ENCODE measurements at regions not wholly inside any gene's neighbourhood (a gene's known extent, or its start where the extent isn't known, plus 50 kb on each side); places are given as distances from the start of the nearest gene placed in this dataset.

DNA sequence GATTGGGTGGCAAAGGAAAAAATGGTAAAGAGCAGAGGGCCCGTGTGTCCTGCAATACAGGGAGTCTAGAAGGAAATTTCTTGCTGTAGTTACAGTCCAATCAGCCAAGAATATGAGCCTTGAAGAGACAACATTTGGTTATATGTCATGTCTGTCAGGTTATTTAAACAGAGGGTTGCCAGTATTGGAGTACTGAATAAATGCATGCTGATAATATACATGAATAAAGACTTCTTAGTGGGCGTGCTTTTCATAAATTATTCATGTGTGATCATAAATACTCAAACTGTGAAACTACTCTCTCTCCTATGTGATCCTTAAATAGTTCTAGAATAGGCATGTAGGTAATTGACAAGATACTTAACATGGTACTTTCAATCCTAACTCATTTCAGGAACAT, 249.0 kb downstream of the CRPPA start:
- TF ChIP-seq, protein P1, sequence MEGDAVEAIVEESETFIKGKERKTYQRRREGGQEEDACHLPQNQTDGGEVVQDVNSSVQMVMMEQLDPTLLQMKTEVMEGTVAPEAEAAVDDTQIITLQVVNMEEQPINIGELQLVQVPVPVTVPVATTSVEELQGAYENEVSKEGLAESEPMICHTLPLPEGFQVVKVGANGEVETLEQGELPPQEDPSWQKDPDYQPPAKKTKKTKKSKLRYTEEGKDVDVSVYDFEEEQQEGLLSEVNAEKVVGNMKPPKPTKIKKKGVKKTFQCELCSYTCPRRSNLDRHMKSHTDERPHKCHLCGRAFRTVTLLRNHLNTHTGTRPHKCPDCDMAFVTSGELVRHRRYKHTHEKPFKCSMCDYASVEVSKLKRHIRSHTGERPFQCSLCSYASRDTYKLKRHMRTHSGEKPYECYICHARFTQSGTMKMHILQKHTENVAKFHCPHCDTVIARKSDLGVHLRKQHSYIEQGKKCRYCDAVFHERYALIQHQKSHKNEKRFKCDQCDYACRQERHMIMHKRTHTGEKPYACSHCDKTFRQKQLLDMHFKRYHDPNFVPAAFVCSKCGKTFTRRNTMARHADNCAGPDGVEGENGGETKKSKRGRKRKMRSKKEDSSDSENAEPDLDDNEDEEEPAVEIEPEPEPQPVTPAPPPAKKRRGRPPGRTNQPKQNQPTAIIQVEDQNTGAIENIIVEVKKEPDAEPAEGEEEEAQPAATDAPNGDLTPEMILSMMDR (IDR thresholded peaks at IDR 0.05) = no peak
- TF ChIP-seq POLR2A (IDR thresholded peaks at IDR 0.05) = no peak
